H9 (cell line): ENCODE measurements at regions not wholly inside any gene's neighbourhood (a gene's known extent, or its start where the extent isn't known, plus 50 kb on each side); places are given as distances from the start of the nearest gene placed in this dataset.

Experiments
- DNase-seq: peaks from one replicate; pipeline ENCODE4 v3.0.0-alpha.2; 2017
- H2AFZ ChIP-seq: one replicate; pipeline ENCODE4 v1.6.1; 2013; ENCODE audit warnings: mild to moderate bottlenecking, low read length, control low read depth, moderate library complexity
- H2AK5ac ChIP-seq: 2 replicates; pipeline ENCODE4 v1.6.1; 2013; ENCODE audit warnings: low read length, control low read depth, mixed read lengths; ENCODE audit not compliant: insufficient read length
- H2BK120ac ChIP-seq: one replicate; pipeline ENCODE4 v1.6.1; 2013; ENCODE audit warnings: low read depth, mild to moderate bottlenecking, low read length, control low read depth, inconsistent platforms; ENCODE audit not compliant: poor library complexity, severe bottlenecking
- H2BK12ac ChIP-seq: 2 replicates; pipeline ENCODE4 v1.6.1; 2013; ENCODE audit warnings: low read length, control low read depth, mixed read lengths, low read depth; ENCODE audit not compliant: insufficient read length
- H2BK15ac ChIP-seq: 2 replicates; pipeline ENCODE4 v1.6.1; 2013; ENCODE audit warnings: low read depth, low read length, control low read depth
- H2BK20ac ChIP-seq: one replicate; pipeline ENCODE4 v1.6.1; 2013; ENCODE audit warnings: low read depth, mild to moderate bottlenecking, low read length, control low read depth, inconsistent platforms; ENCODE audit not compliant: poor library complexity, severe bottlenecking
- H2BK5ac ChIP-seq: 2 replicates; pipeline ENCODE4 v1.6.1; 2013; ENCODE audit warnings: low read length, control low read depth, mixed read lengths; ENCODE audit not compliant: insufficient read length
- H3K14ac ChIP-seq: 2 replicates; pipeline ENCODE4 v1.6.1; 2013; ENCODE audit warnings: low read length, control low read depth; ENCODE audit not compliant: insufficient read depth
- H3K18ac ChIP-seq: 2 replicates; pipeline ENCODE4 v1.6.1; 2013; ENCODE audit warnings: low read depth, mild to moderate bottlenecking, mixed read lengths, low read length, control low read depth; ENCODE audit not compliant: insufficient read length
- H3K23ac ChIP-seq: 2 replicates; pipeline ENCODE4 v1.6.1; 2013; ENCODE audit warnings: low read length, control low read depth, mixed read lengths, low read depth; ENCODE audit not compliant: insufficient read length
- H3K23me2 ChIP-seq: 2 replicates; pipeline ENCODE4 v1.6.1; 2013; ENCODE audit warnings: low read depth, mild to moderate bottlenecking, mixed read lengths, low read length, control low read depth; ENCODE audit not compliant: insufficient read length, poor library complexity, severe bottlenecking
- H3K27ac ChIP-seq: 2 replicates; pipeline ENCODE4 v1.5.1; 2013; ENCODE audit warnings: low read length, control low read depth, mixed read lengths, low read depth; ENCODE audit not compliant: insufficient read length
- H3K27me3 ChIP-seq: 2 replicates; pipeline ENCODE4 v1.6.1; 2013; ENCODE audit warnings: low read length, control low read depth, inconsistent platforms; ENCODE audit not compliant: insufficient read depth
- H3K4ac ChIP-seq: 2 replicates; pipeline ENCODE4 v1.6.1; 2013; ENCODE audit warnings: low read depth, mild to moderate bottlenecking, control low read depth, inconsistent platforms, low read length, moderate library complexity
- H3K4me1 ChIP-seq: 2 replicates; pipeline ENCODE4 v1.6.1; 2013; ENCODE audit warnings: low read length, control low read depth, inconsistent platforms; ENCODE audit not compliant: insufficient read depth
- H3K4me2 ChIP-seq: 2 replicates; pipeline ENCODE4 v1.6.1; 2013; ENCODE audit warnings: low read length, control low read depth, mixed read lengths; ENCODE audit not compliant: insufficient read length, insufficient read depth
- H3K56ac ChIP-seq: 2 replicates; pipeline ENCODE4 v1.6.1; 2013; ENCODE audit warnings: low read depth, mild to moderate bottlenecking, mixed read lengths, low read length, control low read depth; ENCODE audit not compliant: insufficient read length
- H3K79me1 ChIP-seq: 2 replicates; pipeline ENCODE4 v1.6.1; 2013; ENCODE audit warnings: low read depth, mild to moderate bottlenecking, moderate library complexity, low read length, control low read depth, inconsistent platforms; ENCODE audit not compliant: insufficient read depth, poor library complexity, severe bottlenecking
- H3K79me2 ChIP-seq: 2 replicates; pipeline ENCODE4 v1.6.1; 2013; ENCODE audit warnings: low read length, control low read depth, inconsistent platforms; ENCODE audit not compliant: insufficient read depth
- H3K9ac ChIP-seq: 2 replicates; pipeline ENCODE4 v1.6.1; 2013; ENCODE audit warnings: low read length, control low read depth, mixed read lengths; ENCODE audit not compliant: insufficient read length; ENCODE audit errors: extremely low read depth
- H3K9me3 ChIP-seq: one replicate; pipeline ENCODE4 v1.6.1; 2013; ENCODE audit warnings: low read depth, low read length, inconsistent platforms; ENCODE audit not compliant: control insufficient read depth
- H3T11ph ChIP-seq: one replicate; pipeline ENCODE4 v1.6.1; 2013; ENCODE audit warnings: mild to moderate bottlenecking, low read length, control low read depth, inconsistent platforms
- H4K20me1 ChIP-seq: one replicate; pipeline ENCODE4 v1.6.1; 2013; ENCODE audit not compliant: control insufficient read depth, insufficient read length, insufficient read depth
- H4K5ac ChIP-seq: 2 replicates; pipeline ENCODE4 v1.6.1; 2013; ENCODE audit warnings: low read depth, mild to moderate bottlenecking, mixed read lengths, low read length, control low read depth; ENCODE audit not compliant: insufficient read length
- H4K8ac ChIP-seq: replicated peaks from 2 replicates; pipeline ENCODE4 v1.6.1; 2013; ENCODE audit warnings: low read length, control low read depth, mixed read lengths, low read depth; ENCODE audit not compliant: insufficient read length
- H4K91ac ChIP-seq: 2 replicates; pipeline ENCODE4 v1.6.1; 2013; ENCODE audit warnings: low read depth, mild to moderate bottlenecking, moderate library complexity, mixed read lengths, low read length, control low read depth; ENCODE audit not compliant: insufficient read length
- H3K27ac Mint-ChIP-seq, 3 experiments: 2 replicates in 2 of 3; 3 replicates in 1 of 3; pipeline ENCODE4 v1.8.0; 2020 to 2021; ENCODE audit warnings: mixed read lengths in 3 of 3, mild to moderate bottlenecking in 1 of 3, moderate library complexity in 1 of 3
- H3K27me3 Mint-ChIP-seq: 2 replicates; pipeline ENCODE4 v1.8.0; 2021; ENCODE audit warnings: low read depth, mild to moderate bottlenecking, moderate library complexity, mixed read lengths
- H3K36me3 Mint-ChIP-seq, 3 experiments: 2 replicates in 2 of 3; 3 replicates in 1 of 3; pipeline ENCODE4 v1.8.0; 2020 to 2021; ENCODE audit warnings: low read depth in 3 of 3, mixed read lengths in 3 of 3; ENCODE audit not compliant: insufficient read depth in 1 of 3
- H3K4me1 Mint-ChIP-seq, 2 experiments: 2 replicates each; pipeline ENCODE4 v1.8.0; 2020; ENCODE audit warnings: mixed read lengths in 2 of 2
- H3K4me3 Mint-ChIP-seq, 2 experiments: 2 replicates in 1 of 2; 3 replicates in 1 of 2; pipeline ENCODE4 v1.8.0; 2020 to 2021; ENCODE audit warnings: mild to moderate bottlenecking in 2 of 2, mixed read lengths in 2 of 2, moderate library complexity in 1 of 2
- H3K9me3 Mint-ChIP-seq, 2 experiments: 2 replicates in 1 of 2; 3 replicates in 1 of 2; pipeline ENCODE4 v1.8.0; 2020; ENCODE audit warnings: mild to moderate bottlenecking in 2 of 2, mixed read lengths in 2 of 2, moderate library complexity in 1 of 2
- CTCF ChIP-seq: fragments of 200-600 bp; sonication (generic); conservative IDR thresholded peaks from 3 replicates; pipeline ENCODE4 v1.8.0; 2021; ENCODE audit warnings: antibody characterized with exemption, mild to moderate bottlenecking
- WGBS: extraction: QIAGEN DNeasy Blood & Tissue Kit; methylation state at CpG from one replicate; pipeline ENCODE4 v1.1.7; 2013; ENCODE audit warnings: missing lambda C conversion rate, low lambda C conversion rate, mixed read lengths; ENCODE audit not compliant: insufficient read length; ENCODE audit errors: extremely low coverage; 5-methylcytosine and 5-hydroxymethylcytosine counted together

- Histone ChIP-seq H3K9me3 (no peaks in the 10 kb centered on the region), H2BK12ac (no peak overlapping the region), H3K4me2 (no peak overlapping the region), H4K5ac (no peak overlapping the region), H2AK5ac (no peak overlapping the region), H3K18ac (no peak overlapping the region), H4K20me1 (no peaks in the 10 kb centered on the region), H2BK20ac (no peak overlapping the region), H3K27me3 (no peaks in the 10 kb centered on the region), H3K14ac (no peak overlapping the region), H3K23me2 (no peaks in the 10 kb centered on the region), H3K79me1 (no peaks in the 10 kb centered on the region), H2BK120ac (no peak overlapping the region), H2AFZ (peak overlapping the region; percentile 14), H2BK5ac (no peak overlapping the region), H4K8ac (no peak overlapping the region), H4K91ac (no peak overlapping the region), H3K27ac (no peak overlapping the region), H3K23ac (no peak overlapping the region), H3T11ph (no peak overlapping the region), H2BK15ac (no peak overlapping the region), H3K56ac (no peak overlapping the region), H3K9ac (no peak overlapping the region), H3K4ac (no peak overlapping the region), H3K79me2 (no peaks in the 10 kb centered on the region), H3K4me1 (peaks cover 2% of the 10 kb centered on the region)
- WGBS: no CpG with 5 or more reads among the region's 4 CpGs
- Mint-ChIP-seq H3K4me3 (no peak overlapping the region), H3K27me3 (no peaks in the 10 kb centered on the region), H3K4me1 (peaks cover 13 to 15% of the 10 kb centered on the region in 2 experiments), H3K36me3 (no peaks in the 10 kb centered on the region; a peak in 1 of 7 replicates), H3K9me3 (no peaks in the 10 kb centered on the region; a peak in 1 of 5 replicates), H3K27ac (peak overlapping the region in 1 of 3 experiments; percentile 76; a peak in 2 of 7 replicates)
- DNase-seq: no peak
- TF ChIP-seq CTCF: no peak
Observed at GRCh38 chr5:45094876-45095440, 286.2 kb downstream of the MRPS30 start.
